Gastrocnemius medialis (tissue), 4 donors: ENCODE measurements at regions not wholly inside any gene's neighbourhood (a gene's known extent, or its start where the extent isn't known, plus 50 kb on each side); places are given as distances from the start of the nearest gene placed in this dataset.

Experiments used
- CTCF ChIP-seq, 5 experiments: fragments of 450-650 bp in 3 of 5; fragments of 200-600 bp in 2 of 5; sonication (generic) in 2 of 5; IDR thresholded peaks in 4 of 5; conservative IDR thresholded peaks in 1 of 5; 1 replicate in 4 of 5; 2 replicates in 1 of 5; pipeline ENCODE4 v1.5.1; 2016 to 2019; ENCODE audit warnings: antibody characterized with exemption in 5 of 5, mild to moderate bottlenecking in 3 of 5, moderate library complexity in 3 of 5
- POLR2A ChIP-seq, 2 donors: fragments of 450-650 bp; IDR thresholded peaks; one replicate each; pipeline ENCODE4 v1.6.1; 2017; ENCODE audit warnings: antibody characterized with exemption in 2 of 2, mild to moderate bottlenecking in 2 of 2, moderate library complexity in 2 of 2

- TF ChIP-seq CTCF (IDR thresholded peaks at IDR 0.05 in 4 of 5, conservative IDR thresholded peaks at IDR 0.05 in 1 of 5) (no peak), POLR2A (IDR thresholded peaks at IDR 0.05) (no peak)
Measured at GRCh38 chr4:165627128-165627527, 245.9 kb upstream of the TLL1 start.
